ENCODE measurements at regions not wholly inside any gene's neighbourhood (a gene's known extent, or its start where the extent isn't known, plus 50 kb on each side); places are given as distances from the start of the nearest gene placed in this dataset.

- Histone ChIP-seq H3K4me1 (ENCODE audit: control insufficient read depth, low read length) (peaks cover 18% of the 10 kb centered on the region), H3K4me2 (ENCODE audit: low read length) (peak overlapping the region; percentile 95), H3K27me3 (ENCODE audit: control insufficient read depth, low read length) (no peaks in the 10 kb centered on the region), H3K9me3 (ENCODE audit: control insufficient read depth, insufficient read depth, low read length) (peaks cover 21% of the 10 kb centered on the region), H3F3A (ENCODE audit: control insufficient read depth, insufficient read depth) (0 out of 2 replicates have a peak, but pooled peaks cover 5% of the 10 kb centered on the region), H3K36me3 (ENCODE audit: control insufficient read depth, low read length) (peaks cover 4% of the 10 kb centered on the region; the same call in 1 of the 2 replicates), H3K27ac (ENCODE audit: low read depth, low read length) (no peak overlapping the region), H3K9me2 (replicated peaks; ENCODE audit: control insufficient read depth, low read length) (no peaks in the 10 kb centered on the region), H4K20me1 (ENCODE audit: control insufficient read depth, insufficient read depth, low read depth, low read length) (no peaks in the 10 kb centered on the region), H3K4me3 (ENCODE audit: low read length) (peak overlapping the region; percentile 85), H3K79me2 (ENCODE audit: control insufficient read depth, low read length) (peaks cover 23% of the 10 kb centered on the region)
- no peak for TF ChIP-seq EZH2phosphoT487 (IDR thresholded peaks at IDR 0.05; ENCODE audit: borderline replicate concordance, low read length)
- no peak for TF ChIP-seq CTCF (IDR thresholded peaks at IDR 0.05; ENCODE audit: low read depth, low read length, poor library complexity, severe bottlenecking)
These were observed 59.1 kb downstream of the ZNF467 start for GRCh38 chr7:149714081-149714909.

- Histone ChIP-seq H3K9me3 (ENCODE audit: control insufficient read depth, insufficient read depth, low read length) (peaks cover 21% of the 10 kb centered on the region), H3K4me2 (ENCODE audit: low read length) (peak overlapping the region; percentile 95; the same call in 1 of the 2 replicates), H3F3A (ENCODE audit: control insufficient read depth, insufficient read depth) (0 out of 2 replicates have a peak, but pooled peaks cover 5% of the 10 kb centered on the region), H3K27ac (ENCODE audit: low read depth, low read length) (no peak overlapping the region), H4K20me1 (ENCODE audit: control insufficient read depth, insufficient read depth, low read depth, low read length) (no peaks in the 10 kb centered on the region), H3K4me1 (ENCODE audit: control insufficient read depth, low read length) (peaks cover 18% of the 10 kb centered on the region), H3K36me3 (ENCODE audit: control insufficient read depth, low read length) (peaks cover 4% of the 10 kb centered on the region; the same call in 1 of the 2 replicates), H3K27me3 (ENCODE audit: control insufficient read depth, low read length) (no peaks in the 10 kb centered on the region), H3K79me2 (ENCODE audit: control insufficient read depth, low read length) (peaks cover 23% of the 10 kb centered on the region), H3K4me3 (ENCODE audit: low read length) (no peak overlapping the region), H3K9me2 (replicated peaks; ENCODE audit: control insufficient read depth, low read length) (no peaks in the 10 kb centered on the region)
- no peak for TF ChIP-seq EZH2phosphoT487 (IDR thresholded peaks at IDR 0.05; ENCODE audit: borderline replicate concordance, low read length)
- TF ChIP-seq CTCF (IDR thresholded peaks at IDR 0.05; ENCODE audit: low read depth, low read length, poor library complexity, severe bottlenecking) = no peak
These were observed 59.7 kb downstream of the ZNF467 start for GRCh38 chr7:149713731-149714068.

GRCh38 chr7:149713061-149713730 lies 60.2 kb downstream of the ZNF467 start:
- Histone ChIP-seq H3K27ac (ENCODE audit: low read depth, low read length) (no peak overlapping the region), H3K4me3 (ENCODE audit: low read length) (no peak overlapping the region), H3K4me1 (ENCODE audit: control insufficient read depth, low read length) (peaks cover 18% of the 10 kb centered on the region), H3F3A (ENCODE audit: control insufficient read depth, insufficient read depth) (0 out of 2 replicates have a peak, but pooled peaks cover 5% of the 10 kb centered on the region), H3K9me3 (ENCODE audit: control insufficient read depth, insufficient read depth, low read length) (peaks cover 21% of the 10 kb centered on the region), H3K36me3 (ENCODE audit: control insufficient read depth, low read length) (peaks cover 4% of the 10 kb centered on the region; the same call in 1 of the 2 replicates), H3K4me2 (ENCODE audit: low read length) (no peak overlapping the region), H3K79me2 (ENCODE audit: control insufficient read depth, low read length) (peaks cover 23% of the 10 kb centered on the region), H3K9me2 (replicated peaks; ENCODE audit: control insufficient read depth, low read length) (no peaks in the 10 kb centered on the region), H4K20me1 (ENCODE audit: control insufficient read depth, insufficient read depth, low read depth, low read length) (no peaks in the 10 kb centered on the region), H3K27me3 (ENCODE audit: control insufficient read depth, low read length) (no peaks in the 10 kb centered on the region)
- no peak for TF ChIP-seq EZH2phosphoT487 (IDR thresholded peaks at IDR 0.05; ENCODE audit: borderline replicate concordance, low read length)
- no peak for TF ChIP-seq CTCF (IDR thresholded peaks at IDR 0.05; ENCODE audit: low read depth, low read length, poor library complexity, severe bottlenecking)
